Endodermal cell (in vitro differentiated cells): ENCODE measurements at regions not wholly inside any gene's neighbourhood (a gene's known extent, or its start where the extent isn't known, plus 50 kb on each side); places are given as distances from the start of the nearest gene placed in this dataset.
"Not testable (repeated sequence)": the region's sequence is repeated elsewhere in the genome, so short reads cannot be mapped to it uniquely, and the experiment has no call there.

ENCODE experiments used
- DNase-seq: peaks from one replicate; pipeline ENCODE4 v3.0.0-alpha.2; 2017
- H3K27ac ChIP-seq: 2 replicates; pipeline ENCODE4 v1.5.1; 2013; ENCODE audit warnings: mild to moderate bottlenecking, low read depth, low read length, moderate library complexity
- H3K27me3 ChIP-seq: 2 replicates; pipeline ENCODE4 v1.6.1; 2013; ENCODE audit warnings: mild to moderate bottlenecking, low read length, moderate library complexity; ENCODE audit not compliant: insufficient read depth, control insufficient read depth, poor library complexity, severe bottlenecking
- H3K36me3 ChIP-seq: 2 replicates; pipeline ENCODE4 v1.7.0; 2013; ENCODE audit warnings: mild to moderate bottlenecking, low read length, moderate library complexity; ENCODE audit not compliant: control insufficient read depth, insufficient read depth
- H3K4me1 ChIP-seq: one replicate; pipeline ENCODE4 v1.7.0; 2013; ENCODE audit warnings: low read length; ENCODE audit not compliant: control insufficient read depth, insufficient read depth
- H3K4me3 ChIP-seq: 2 replicates; pipeline ENCODE4 v1.5.1; 2013; ENCODE audit warnings: mild to moderate bottlenecking, low read length, moderate library complexity
- H3K9ac ChIP-seq: 2 replicates; pipeline ENCODE4 v1.6.1; 2013; ENCODE audit warnings: mild to moderate bottlenecking, low read length, moderate library complexity; ENCODE audit not compliant: poor library complexity, severe bottlenecking; ENCODE audit errors: extremely low read depth
- H3K9me3 ChIP-seq: 2 replicates; pipeline ENCODE4 v1.6.1; 2013; ENCODE audit warnings: mild to moderate bottlenecking, low read length, moderate library complexity; ENCODE audit not compliant: control insufficient read depth
- H3K27ac Mint-ChIP-seq: 2 replicates; pipeline ENCODE4 v1.8.0; 2020; ENCODE audit warnings: mixed read lengths
- H3K27me3 Mint-ChIP-seq: 2 replicates; pipeline ENCODE4 v1.8.0; 2021; ENCODE audit warnings: mild to moderate bottlenecking, mixed read lengths; ENCODE audit not compliant: insufficient read depth
- H3K36me3 Mint-ChIP-seq: 2 replicates; pipeline ENCODE4 v1.8.0; 2020; ENCODE audit warnings: low read depth, mixed read lengths
- H3K4me1 Mint-ChIP-seq: 2 replicates; pipeline ENCODE4 v1.8.0; 2020; ENCODE audit warnings: mixed read lengths
- H3K4me3 Mint-ChIP-seq: 2 replicates; pipeline ENCODE4 v1.8.0; 2020; ENCODE audit warnings: mild to moderate bottlenecking, moderate library complexity, mixed read lengths
- H3K9me3 Mint-ChIP-seq: 2 replicates; pipeline ENCODE4 v1.8.0; 2020; ENCODE audit warnings: mild to moderate bottlenecking, mixed read lengths
- CTCF ChIP-seq: fragments of 200-600 bp; sonication (generic); conservative IDR thresholded peaks from 2 replicates; pipeline ENCODE4 v1.5.0; 2021; ENCODE audit warnings: antibody characterized with exemption, mild to moderate bottlenecking
- WGBS, 2 experiments: methylation state at CpG; one replicate each; pipeline versions ENCODE4 v1.1.5 to v1.1.7; 2013; ENCODE audit warnings: missing lambda C conversion rate in 2 of 2, mixed read lengths in 1 of 2; ENCODE audit not compliant: insufficient coverage in 1 of 2, insufficient read length in 1 of 2; 5-methylcytosine and 5-hydroxymethylcytosine counted together

GRCh38 chr5:118069452-118069851 is 918.9 kb downstream of the DTWD2 start:
- no peak for DNase-seq
- Mint-ChIP-seq H3K27me3 (peaks cover 20% of the 10 kb centered on the region), H3K4me3 (no peak overlapping the region), H3K36me3 (no peaks in the 10 kb centered on the region), H3K4me1 (peaks cover 28% of the 10 kb centered on the region), H3K27ac (no peak overlapping the region), H3K9me3 (no peaks in the 10 kb centered on the region)
- H3K27ac ChIP-seq: no peak overlapping the region
- H3K4me1 ChIP-seq: peaks cover 8% of the 10 kb centered on the region
- peaks cover 42% of the 10 kb centered on the region for H3K27me3 ChIP-seq
- no peak overlapping the region for H3K9ac ChIP-seq
- H3K4me3 ChIP-seq: no peak overlapping the region
- H3K9me3 ChIP-seq: no peaks in the 10 kb centered on the region
- no peak for TF ChIP-seq CTCF
- no peaks in the 10 kb centered on the region for H3K36me3 ChIP-seq

GRCh38 chr5:118068886-118069285 is 919.5 kb downstream of the DTWD2 start:
- H3K9ac ChIP-seq: no peak overlapping the region
- H3K4me3 ChIP-seq: no peak overlapping the region
- H3K27me3 ChIP-seq: peaks cover 37% of the 10 kb centered on the region
- peaks cover 19% of the 10 kb centered on the region for H3K27me3 Mint-ChIP-seq
- no peak for TF ChIP-seq CTCF
- H3K36me3 ChIP-seq: no peaks in the 10 kb centered on the region
- H3K4me1 ChIP-seq: peaks cover 8% of the 10 kb centered on the region
- H3K27ac Mint-ChIP-seq: no peak overlapping the region
- peaks cover 28% of the 10 kb centered on the region for H3K4me1 Mint-ChIP-seq
- DNase-seq: no peak
- no peaks in the 10 kb centered on the region for H3K9me3 Mint-ChIP-seq
- H3K27ac ChIP-seq: no peak overlapping the region
- no peaks in the 10 kb centered on the region for H3K36me3 Mint-ChIP-seq
- no peak overlapping the region for H3K4me3 Mint-ChIP-seq
- no peaks in the 10 kb centered on the region for H3K9me3 ChIP-seq

GRCh38 chr5:118063836-118064235 is 924.5 kb downstream of the DTWD2 start:
- H3K36me3 Mint-ChIP-seq, H3K9ac ChIP-seq, H3K4me1 Mint-ChIP-seq, H3K36me3 ChIP-seq, H3K4me3 ChIP-seq, H3K27ac ChIP-seq, H3K9me3 ChIP-seq, H3K9me3 Mint-ChIP-seq, H3K27ac Mint-ChIP-seq, H3K4me1 ChIP-seq, DNase-seq, H3K4me3 Mint-ChIP-seq: not testable (repeated sequence)
- peaks cover 10% of the 10 kb centered on the region for H3K27me3 Mint-ChIP-seq
- H3K27me3 ChIP-seq: peaks cover 13% of the 10 kb centered on the region

GRCh38 chr5:118060833-118061232 is 927.5 kb downstream of the DTWD2 start:
- peaks cover 7% of the 10 kb centered on the region for H3K27me3 ChIP-seq
- DNase-seq: no peak
- no peaks in the 10 kb centered on the region for H3K4me1 ChIP-seq
- 65% methylated on average over 2 of the region's 2 CpGs; no CpG with 5 or more reads in 1 of the 2 experiments for WGBS, 2 experiments
- H3K27ac ChIP-seq: no peak overlapping the region
- no peak overlapping the region for H3K9ac ChIP-seq
- H3K4me3 Mint-ChIP-seq: no peak overlapping the region
- no peaks in the 10 kb centered on the region for H3K36me3 ChIP-seq
- H3K9me3 ChIP-seq: no peaks in the 10 kb centered on the region
- H3K9me3 Mint-ChIP-seq: no peaks in the 10 kb centered on the region
- H3K27me3 Mint-ChIP-seq: peaks cover 9% of the 10 kb centered on the region
- no peaks in the 10 kb centered on the region for H3K36me3 Mint-ChIP-seq
- no peak overlapping the region for H3K27ac Mint-ChIP-seq
- no peak overlapping the region for H3K4me3 ChIP-seq
- peak; percentile 79 for TF ChIP-seq CTCF
- no peaks in the 10 kb centered on the region for H3K4me1 Mint-ChIP-seq
